Mucosa of gallbladder (tissue), 1 donor: ENCODE measurements at regions not wholly inside any gene's neighbourhood (a gene's known extent, or its start where the extent isn't known, plus 50 kb on each side); places are given as distances from the start of the nearest gene placed in this dataset.
"Not testable (repeated sequence)": the region's sequence is repeated elsewhere in the genome, so short reads cannot be mapped to it uniquely, and the experiment has no call there.

Source experiments
- DNase-seq: peaks from one replicate; pipeline ENCODE4 v3.0.0-alpha.2; 2020; ENCODE audit warnings: low spot score
- donor health status: DM: no; HTN: no; CAD: no.

DNA sequence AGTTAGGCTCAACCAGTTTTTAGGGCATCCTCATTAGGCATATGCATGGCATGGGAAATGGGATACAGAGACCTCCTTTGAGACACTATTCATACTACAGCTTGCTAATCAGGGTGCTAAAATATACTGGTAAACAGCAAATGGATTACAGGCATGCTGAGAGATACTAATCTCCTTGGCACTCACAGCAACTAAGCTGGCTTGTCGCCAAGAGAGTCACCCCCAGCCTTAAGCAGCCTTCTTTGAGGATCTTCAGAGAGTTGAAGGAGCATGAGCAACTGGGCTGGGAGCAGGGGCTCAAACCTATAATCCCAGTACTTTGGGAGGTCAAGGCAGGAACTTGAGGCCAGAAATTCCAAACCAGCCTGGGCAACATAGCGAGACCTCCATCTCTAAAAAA, 120.1 kb upstream of the NR5A2 start:
- DNase-seq, result no peak

DNA sequence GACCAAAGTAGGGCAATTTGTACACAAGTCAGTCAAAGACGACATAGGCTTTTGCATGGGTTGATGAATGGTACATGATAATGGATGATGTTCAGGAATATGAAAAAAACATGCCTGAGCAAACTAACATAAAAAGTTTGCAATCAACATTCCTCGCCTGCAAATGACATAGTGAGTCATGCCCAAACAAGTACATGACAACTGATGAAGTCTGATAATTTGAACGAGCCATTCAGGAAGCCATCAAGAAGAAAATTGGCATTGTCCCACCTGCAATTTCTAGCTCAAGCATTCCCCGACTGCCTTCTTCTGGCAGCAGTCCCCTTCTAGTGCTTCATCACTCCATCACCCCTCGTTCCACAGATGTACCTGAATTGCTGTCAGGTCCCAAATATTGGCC, 118.4 kb upstream of the NR5A2 start:
- DNase-seq, result no peak

DNA sequence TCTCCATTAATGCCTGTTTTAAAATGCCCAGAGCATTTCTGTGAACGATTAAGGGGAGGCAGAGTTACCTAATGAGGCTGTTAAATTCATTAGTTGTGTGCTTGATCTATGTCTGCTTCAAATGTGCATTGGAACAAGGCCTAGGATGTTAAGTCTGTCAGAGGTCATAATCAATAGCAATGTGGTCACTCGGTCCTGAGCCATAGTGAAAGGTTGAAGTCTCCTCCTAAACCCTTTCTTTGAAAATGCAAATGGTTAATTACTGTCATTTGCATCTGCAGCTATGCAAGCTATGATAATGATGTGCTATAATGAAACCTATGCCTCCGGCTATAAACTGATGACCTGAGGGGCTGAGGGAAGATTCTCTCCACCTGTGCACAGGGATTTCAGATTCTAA, 114.2 kb upstream of the NR5A2 start:
- DNase-seq, result no peak

DNA sequence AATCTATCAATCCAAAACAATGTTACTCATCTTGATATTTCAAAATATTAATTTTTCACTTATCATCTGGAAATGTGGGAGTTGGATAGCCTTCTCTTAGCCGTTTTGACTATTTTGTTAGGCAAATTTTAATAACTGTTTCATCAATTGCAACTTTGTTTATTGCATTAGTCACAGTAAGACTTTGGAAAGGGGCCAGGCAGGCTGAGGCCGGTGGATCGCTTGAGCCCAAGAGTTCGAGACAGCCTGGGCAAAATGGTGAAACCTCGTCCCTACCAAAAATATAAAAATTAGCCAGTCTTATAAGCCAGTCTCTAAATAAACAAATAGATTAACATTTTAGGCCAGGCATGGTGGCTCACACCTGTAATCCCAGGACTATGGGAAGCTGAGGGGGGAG, 113.0 kb upstream of the NR5A2 start:
- no peak for DNase-seq

DNA sequence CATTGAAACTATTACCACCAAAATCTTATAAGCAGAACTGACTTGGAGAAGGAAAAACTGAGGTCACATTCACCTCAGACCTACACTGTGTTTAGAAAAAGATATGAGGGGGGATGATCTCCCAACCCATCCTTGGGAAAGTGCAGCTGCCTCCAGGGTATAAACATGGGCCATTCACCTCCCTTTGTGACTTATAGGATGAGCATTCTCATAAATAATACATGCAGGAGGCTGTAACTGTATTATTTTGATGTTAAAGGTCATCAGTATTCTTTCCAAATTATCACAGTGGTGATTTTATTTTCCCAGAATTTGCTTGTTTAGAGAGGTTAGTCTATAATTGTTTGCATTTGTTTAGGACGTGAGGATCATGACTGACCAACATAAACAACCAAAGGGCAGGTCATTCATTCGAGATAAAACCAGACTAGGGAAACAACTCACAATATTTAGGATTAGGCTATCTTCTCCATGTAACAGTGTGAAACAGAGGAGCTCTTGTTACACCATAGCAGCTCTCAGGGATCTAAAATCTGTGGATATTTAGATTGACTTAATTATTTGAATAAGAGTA, 109.2 kb upstream of the NR5A2 start:
- no peak for DNase-seq

DNA sequence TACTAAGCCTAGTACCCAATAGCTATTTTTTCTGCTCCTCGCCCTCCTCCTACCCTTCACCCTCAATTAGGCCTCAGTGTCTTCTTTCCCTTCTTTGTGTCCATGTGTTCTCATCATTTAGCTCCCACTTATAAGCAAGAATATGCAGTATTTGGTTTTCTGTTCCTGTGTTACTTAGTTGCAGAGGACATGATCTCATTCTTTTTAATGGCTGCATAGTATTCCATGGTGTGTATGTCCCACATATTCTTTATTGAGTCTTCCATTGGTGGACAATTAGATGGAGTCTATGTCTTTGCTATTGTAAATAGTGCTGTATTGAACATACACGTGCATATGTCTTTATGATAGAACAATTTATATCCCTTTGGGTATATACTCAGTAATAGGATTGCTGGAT, 106.9 kb upstream of the NR5A2 start:
- DNase-seq, result no peak

DNA sequence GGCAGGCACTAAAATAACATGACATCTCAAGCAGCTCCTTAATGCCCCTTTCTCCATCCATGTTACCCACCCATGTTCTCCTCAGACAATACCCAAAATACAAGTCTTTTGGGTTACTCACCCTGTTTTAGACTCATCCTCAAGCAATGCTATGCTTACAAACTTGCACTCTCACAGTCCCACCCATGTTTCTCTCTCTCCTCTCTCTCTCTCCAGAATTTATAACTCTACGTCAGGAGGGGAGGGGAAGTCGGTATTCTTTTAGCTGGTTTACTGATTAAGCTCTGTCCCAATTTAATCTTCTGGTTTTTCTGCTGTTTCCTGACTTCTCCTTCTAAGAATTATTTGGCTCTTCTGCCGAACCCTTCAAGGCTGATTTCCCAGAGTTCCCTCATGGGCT, 98.0 kb upstream of the NR5A2 start:
- no peak for DNase-seq

DNA sequence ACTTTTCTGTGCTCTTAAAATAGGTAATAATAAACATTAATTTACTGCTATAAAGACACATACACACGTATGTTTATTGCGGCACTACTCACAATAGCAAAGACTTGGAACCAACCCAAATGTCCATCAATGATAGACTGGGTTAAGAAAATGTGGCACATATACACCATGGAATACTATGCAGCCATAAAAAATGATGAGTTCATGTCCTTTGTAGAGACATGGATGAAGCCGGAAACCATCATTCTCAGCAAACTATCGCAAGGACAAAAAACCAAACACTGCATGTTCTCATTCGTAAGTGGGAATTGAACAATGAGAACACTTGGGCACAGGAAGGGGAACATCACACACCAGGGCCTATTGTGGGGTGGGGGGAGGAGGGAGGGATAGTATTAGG, 97.4 kb upstream of the NR5A2 start:
- not testable (repeated sequence) for DNase-seq

DNA sequence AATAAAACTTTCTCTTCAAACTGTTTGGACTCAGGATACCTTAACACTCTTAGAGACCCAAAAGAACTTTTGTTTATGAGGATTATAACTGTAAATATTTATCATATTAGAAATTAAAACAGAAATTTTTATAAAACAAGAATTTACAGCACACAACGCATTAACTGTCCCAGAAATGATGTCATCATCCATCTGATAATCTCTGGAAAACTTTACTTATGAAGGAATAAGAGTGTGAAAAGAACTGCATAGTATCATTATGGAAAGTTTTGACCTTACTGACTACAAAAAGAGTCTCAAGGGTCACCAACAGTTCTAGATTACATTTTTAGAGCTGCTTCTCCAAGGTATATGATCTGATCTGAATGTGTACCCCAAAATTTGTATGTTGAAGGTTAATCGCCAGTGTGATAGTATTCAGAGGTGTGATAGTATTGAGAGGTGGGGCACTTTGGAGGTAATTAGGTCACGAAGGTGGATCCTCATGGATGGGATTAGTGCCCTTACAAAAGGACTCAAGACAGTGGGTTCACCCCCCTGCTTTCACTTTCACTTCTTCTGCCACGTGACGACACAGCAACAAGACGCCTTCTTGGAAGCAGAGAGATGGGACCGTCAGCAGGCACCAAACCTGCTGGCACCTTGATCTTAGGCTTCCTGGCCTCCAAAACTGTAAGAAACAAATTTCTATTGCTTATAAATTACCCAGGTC, 95.7 kb upstream of the NR5A2 start:
- DNase-seq, result no peak

DNA sequence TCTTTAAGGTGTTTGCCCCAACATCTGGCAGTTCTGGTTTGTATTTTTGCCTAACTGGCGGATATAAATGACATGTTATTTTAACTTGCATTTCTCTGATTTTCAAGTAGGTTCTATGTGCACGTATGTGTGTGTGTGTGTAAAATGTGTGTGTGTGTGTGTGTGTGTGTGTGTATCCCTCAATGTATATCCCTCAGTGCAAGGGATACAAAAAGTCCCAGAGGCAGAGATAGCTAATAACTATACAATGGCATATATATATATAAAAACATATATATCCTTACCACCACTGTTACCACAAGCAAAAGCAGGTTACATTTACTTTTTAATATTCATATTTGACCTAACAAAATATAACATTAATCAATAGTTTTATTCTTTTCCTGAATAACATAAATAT, 95.0 kb upstream of the NR5A2 start:
- DNase-seq, result no peak

DNA sequence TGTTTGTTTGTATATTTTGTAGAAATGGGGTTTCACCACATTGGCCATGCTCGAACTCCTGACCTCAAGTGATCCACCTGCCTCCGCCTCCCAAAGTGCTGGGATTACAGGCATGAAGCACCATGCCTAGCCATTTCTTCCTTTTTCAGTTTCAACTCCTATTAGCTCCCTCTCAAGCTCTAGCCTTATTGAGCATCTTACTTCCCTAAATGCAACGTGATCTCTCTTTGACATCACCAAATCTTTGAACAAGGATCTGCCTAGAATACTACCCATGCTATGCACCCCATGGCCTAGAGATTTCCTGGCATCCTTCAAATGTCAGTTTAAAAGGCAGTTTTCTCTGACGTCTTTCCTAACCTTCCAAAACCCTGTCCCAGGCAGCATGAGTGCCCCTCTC, 91.1 kb upstream of the NR5A2 start:
- no peak for DNase-seq

DNA sequence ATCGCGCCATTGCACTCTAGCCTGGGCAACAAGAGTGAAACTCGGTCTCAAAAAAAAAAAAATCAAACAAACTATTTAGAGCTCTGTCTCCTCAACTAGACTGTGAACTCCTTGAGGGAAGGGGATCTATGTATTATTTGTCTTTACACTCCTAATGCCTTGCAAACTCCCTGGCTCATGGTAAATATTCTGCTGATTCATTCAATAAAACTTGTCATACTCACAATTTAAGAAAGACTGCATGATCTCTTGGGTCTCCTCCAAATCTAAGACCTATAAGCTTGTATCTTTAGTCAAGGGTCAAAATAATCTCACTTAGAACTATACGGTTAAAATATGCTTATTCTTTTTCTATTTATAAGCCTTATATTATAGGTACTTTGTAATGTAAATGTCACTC, 90.3 kb upstream of the NR5A2 start:
- no peak for DNase-seq

DNA sequence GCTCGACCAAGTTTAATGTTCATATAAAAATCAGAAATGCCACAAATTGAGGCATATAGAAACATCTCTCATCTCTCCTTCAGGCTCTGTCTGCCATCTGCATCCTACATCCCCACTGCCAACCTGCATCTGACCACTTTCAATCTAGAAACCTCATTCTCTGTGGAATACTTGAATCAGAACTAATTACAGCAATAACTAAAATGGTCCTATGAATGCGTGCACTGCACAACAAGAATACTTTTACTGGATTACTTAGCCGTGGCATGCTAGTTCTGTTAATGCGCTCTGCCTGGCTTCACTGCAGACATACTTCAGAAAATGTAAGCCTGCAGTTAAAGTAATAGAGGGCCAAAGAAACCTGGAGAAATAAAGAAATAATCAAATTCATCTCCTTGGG, 89.8 kb upstream of the NR5A2 start:
- DNase-seq, result no peak

DNA sequence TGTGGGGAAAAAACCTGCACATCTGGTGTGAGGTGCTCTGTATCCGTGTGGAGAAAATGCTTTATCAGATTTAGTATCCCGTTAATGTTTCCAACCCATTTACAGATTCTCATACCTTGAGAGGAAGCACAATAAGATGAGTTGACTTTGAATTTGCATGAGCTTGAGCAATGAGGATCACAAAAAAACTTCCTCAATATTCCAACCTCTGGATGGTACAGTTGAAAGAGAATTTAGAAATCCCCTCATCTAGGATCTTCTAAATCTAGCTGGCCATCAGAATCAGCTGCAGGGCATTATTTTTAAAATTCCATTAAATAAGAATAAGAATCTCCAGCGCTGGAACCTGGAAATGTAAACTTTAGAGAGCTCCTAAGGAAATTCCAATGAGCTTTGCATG, 82.5 kb upstream of the NR5A2 start:
- DNase-seq, result no peak

DNA sequence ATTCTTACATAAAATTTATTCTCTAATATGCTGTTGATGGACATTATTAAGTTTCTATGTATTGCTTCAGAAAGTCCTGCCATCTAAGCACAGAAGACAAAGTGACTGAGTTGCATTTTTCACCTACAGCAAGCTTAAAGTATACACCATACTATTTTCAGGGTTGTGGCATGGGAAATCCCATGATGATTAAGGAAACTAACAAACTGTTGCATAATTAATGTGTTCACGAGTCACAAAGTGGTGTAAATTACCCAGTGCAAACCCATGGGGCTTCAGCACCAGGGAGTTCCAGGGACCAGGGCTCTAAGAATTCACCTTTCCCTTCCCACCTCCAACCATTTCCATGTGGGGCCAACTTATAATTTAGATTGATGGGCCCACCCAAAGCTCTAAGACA, 81.9 kb upstream of the NR5A2 start:
- DNase-seq, result no peak

DNA sequence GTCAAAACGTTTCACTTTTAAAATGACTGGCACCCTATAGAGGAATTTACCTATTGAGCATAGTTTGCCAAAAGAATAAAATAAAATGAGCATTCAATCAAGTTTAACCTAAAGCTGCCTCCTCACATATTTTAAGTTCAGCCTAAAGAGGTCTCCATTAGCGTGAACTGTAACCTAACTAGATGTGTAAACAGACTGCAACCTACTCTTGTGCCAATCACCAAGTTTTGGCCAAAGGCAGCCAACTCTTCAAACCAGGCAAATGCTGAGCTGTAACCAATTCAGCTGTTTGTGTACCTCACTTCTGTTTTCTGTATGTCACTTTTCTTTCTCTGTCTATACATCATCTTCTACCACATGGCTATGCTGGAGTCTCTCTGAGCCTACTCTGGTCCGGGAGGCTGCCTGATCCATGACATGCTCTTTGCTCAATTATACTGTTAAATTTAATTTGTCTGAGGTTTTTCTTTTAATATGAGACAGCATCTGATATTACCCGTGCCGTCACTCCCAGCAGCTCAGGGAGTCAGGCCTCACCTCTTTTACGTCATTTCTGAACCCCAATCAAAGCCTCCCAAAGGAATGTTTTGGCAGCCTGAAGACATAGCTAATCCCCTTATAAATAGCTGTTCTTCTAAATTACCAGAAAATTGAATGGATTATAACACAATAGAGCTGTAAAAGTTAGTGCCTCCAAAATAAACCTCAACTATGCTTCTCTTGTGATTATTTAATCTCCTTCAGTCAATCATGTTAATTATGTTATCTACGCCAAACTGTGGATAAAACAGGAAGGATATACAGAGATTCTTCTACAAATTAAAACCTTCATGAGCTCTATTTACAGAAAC, 81.0 kb upstream of the NR5A2 start:
- DNase-seq, result no peak

DNA sequence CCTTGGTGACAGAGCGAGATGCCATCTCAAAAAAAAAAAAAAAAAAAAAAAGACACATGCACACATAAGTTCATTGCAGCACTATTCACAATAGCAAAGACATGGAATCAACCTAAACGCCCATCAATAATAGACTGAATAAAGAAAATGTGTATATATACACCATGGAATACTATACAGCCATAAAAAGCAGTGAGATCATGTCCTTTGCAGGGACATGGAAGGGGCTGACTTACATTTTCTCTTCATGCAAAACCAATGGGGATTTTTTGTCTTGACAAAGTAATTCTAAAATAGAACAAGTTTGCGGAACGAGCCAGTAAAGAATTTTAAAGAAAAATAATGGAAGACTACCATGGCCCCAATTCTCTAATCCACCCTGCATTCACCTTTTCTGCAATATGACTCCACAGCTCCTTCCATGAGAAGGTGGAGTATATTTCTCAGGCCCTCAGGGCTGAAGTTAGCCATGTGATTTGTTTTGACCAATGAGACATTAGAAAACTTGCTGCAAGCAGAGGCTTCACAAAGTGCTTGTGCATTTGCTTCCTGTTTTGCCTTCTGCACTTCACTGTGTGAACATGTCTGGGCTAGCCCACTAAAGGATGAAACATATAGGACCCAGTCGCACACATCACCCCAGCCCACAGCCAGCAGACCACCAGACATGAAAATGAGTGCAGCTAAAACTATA, 78.8 kb upstream of the NR5A2 start:
- no peak for DNase-seq

DNA sequence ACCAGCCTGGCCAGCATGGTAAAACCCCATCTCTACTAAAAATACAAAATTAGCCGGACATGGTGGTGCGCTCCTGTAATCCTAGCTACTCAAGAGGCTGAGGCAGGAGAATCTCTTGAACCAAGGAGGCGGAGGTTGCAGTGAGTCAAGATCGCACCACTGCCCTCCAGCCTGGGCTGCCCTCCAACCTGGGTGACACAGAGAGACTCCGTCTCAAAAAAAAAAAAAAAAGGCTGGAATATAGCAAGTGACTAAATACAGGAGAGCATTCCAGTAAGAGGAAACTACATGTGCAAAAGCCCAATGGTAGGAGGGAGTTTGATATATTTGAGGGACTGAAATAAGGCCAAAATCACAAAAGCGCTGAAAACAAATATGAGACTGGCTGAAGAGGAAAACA, 76.5 kb upstream of the NR5A2 start:
- not testable (repeated sequence) for DNase-seq

DNA sequence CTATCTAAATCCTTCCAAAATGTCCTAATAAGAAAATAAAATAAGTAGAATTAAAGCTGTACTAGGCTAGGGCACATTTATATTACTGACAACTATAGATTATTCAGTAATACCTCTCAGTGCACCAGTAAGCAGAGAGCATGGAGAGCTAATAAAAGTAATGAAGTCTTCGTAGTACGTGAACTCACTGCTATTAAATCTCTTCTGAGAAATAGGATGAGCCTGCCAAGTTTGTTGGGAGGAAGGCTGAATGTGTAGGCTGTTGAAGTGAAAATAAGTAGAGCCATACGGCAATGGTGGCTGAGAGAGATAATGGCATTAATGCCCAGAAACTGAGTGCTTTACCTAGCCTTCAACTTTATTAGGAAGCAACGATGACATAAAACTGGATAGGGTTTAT, 73.9 kb upstream of the NR5A2 start:
- no peak for DNase-seq

DNA sequence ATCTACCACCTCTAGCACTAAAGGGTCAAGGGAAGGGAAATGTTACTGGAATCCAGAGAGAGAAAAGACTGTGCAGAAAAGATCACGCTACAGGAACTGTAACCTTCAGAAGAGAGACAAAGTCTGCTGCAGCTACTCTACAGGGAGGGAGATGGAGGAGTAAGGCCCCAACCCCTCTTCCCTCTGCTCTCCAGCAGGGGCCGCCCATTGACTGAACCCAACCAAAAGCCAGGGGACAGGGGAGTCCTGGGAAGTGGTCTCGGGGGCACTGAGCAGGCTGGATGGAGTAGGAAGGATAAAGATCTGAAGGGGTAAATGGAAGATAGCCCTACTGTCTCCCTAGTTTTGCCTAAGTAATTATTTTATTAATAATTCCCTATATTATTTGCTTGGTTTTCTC, 72.8 kb upstream of the NR5A2 start:
- DNase-seq, result no peak

DNA sequence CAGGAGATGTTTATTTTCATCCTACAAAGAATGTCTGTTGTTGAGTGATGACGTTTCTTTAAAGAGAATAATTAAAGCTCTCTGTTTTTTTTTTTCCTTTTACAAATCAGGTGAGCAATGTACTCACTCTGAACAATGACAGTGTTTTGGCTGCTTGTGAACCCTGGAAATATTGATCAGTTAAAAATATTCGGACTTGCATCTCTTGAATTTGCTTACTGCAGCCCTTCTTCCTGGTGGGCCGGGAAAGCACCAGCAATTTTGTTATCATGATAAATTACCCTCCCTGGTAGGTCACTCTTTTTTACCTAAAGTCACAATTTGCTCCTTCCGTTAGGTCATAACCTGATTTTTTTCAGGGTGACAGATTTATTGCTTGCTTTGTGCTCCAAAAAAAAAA, 72.3 kb upstream of the NR5A2 start:
- DNase-seq, result no peak

DNA sequence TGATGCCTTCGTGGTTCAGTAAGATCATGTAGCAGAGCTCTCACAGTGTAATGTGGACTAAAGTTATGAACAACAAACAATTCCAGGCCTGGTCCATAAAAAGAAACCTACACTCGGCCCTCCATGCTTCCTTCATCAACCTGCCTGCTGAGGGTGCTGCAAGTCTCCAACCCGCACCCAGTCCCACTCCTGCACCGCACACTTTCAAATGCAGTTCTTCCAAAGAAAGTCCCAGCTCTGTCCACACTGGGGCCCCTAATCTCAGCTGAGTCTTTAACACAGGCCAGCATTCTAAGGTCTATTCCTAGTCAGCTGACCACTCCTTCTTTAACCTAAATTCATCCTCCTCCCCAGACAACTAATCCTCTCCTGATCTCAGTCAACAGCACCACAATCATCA, 71.5 kb upstream of the NR5A2 start:
- no peak for DNase-seq
